B cell (primary cell): ENCODE measurements at regions not wholly inside any gene's neighbourhood (a gene's known extent, or its start where the extent isn't known, plus 50 kb on each side); places are given as distances from the start of the nearest gene placed in this dataset.

Experiments
- ATAC-seq: fragments of 200-7000 bp; cut with Tn5 transposase; one replicate; pipeline ENCODE4 v1.10.0; 2021; ENCODE audit warnings: low read depth, mild to moderate bottlenecking, moderate number of reproducible peaks, moderate library complexity
- CTCF ChIA-PET: fragments of 350-600 bp; sonication (Branson Sonifier 250); formaldehyde crosslinking; loops from one replicate; lab custom pipeline; 2021; ENCODE audit warnings: antibody characterized with exemption, inconsistent platforms; lab: Charles Lee
- POLR2A ChIA-PET: fragments of 350-600 bp; sonication (Branson Sonifier 250); formaldehyde crosslinking; loops from one replicate; lab custom pipeline; 2021; ENCODE audit warnings: antibody characterized with exemption; lab: Charles Lee
- DNase-seq: peaks from one replicate; pipeline ENCODE4 v3.0.0; 2013
- H2AFZ ChIP-seq: 2 replicates; pipeline ENCODE4 v1.6.1; 2012; ENCODE audit warnings: mild to moderate bottlenecking, low read depth, low read length; ENCODE audit not compliant: insufficient read depth, poor library complexity, severe bottlenecking
- H3K27ac ChIP-seq, 2 donors: 1 replicate in 1 of 2; 2 replicates in 1 of 2; pipeline ENCODE4 v1.5.1; 2012 to 2013; ENCODE audit warnings: low read length in 2 of 2, mild to moderate bottlenecking in 2 of 2, moderate library complexity in 1 of 2
- H3K27me3 ChIP-seq, 4 experiments: fragments of 200-600 bp in 1 of 4; sonication (generic) in 1 of 4; replicated peaks in 1 of 4; 1 replicate in 2 of 4; 2 replicates in 2 of 4; pipeline versions ENCODE4 v1.6.1 to v1.7.0; 2013 to 2016; ENCODE audit warnings: low read length in 3 of 4, mild to moderate bottlenecking in 2 of 4, mixed read lengths in 1 of 4, moderate library complexity in 1 of 4; ENCODE audit not compliant: insufficient read depth in 4 of 4, control insufficient read depth in 3 of 4; ENCODE audit errors: control extremely low read depth in 1 of 4
- H3K36me3 ChIP-seq, 2 experiments: replicated peaks in 1 of 2; 1 replicate in 1 of 2; 2 replicates in 1 of 2; pipeline versions ENCODE4 v1.6.1 to v1.7.1; 2013; ENCODE audit warnings: low read length in 1 of 2; ENCODE audit not compliant: insufficient read depth in 2 of 2, control insufficient read depth in 1 of 2; ENCODE audit errors: control extremely low read depth in 1 of 2, extremely low read depth in 1 of 2
- H3K4me1 ChIP-seq, 2 donors: fragments of 200-600 bp in 1 of 2; sonication (generic) in 1 of 2; 1 replicate in 1 of 2; 2 replicates in 1 of 2; pipeline versions ENCODE4 v1.5.1 to v1.6.1; 2013 to 2017; ENCODE audit warnings: low read length in 2 of 2; ENCODE audit not compliant: control insufficient read depth in 2 of 2, insufficient read depth in 2 of 2
- H3K4me2 ChIP-seq: replicated peaks from 2 replicates; pipeline ENCODE3; 2012; ENCODE audit warnings: mild to moderate bottlenecking, low read depth, low read length; ENCODE audit not compliant: poor library complexity, severe bottlenecking
- H3K4me3 ChIP-seq, 5 experiments: fragments of 200-600 bp in 1 of 5; sonication (generic) in 1 of 5; 1 replicate in 3 of 5; 2 replicates in 2 of 5; pipeline versions ENCODE4 v1.5.1 to v1.7.0; 2011 to 2016; ENCODE audit warnings: low read length in 4 of 5, mild to moderate bottlenecking in 4 of 5, low read depth in 2 of 5, control low read depth in 1 of 5, moderate library complexity in 1 of 5; ENCODE audit not compliant: insufficient read depth in 1 of 5; ENCODE audit errors: control extremely low read depth in 1 of 5, extremely low read depth in 1 of 5
- H3K79me2 ChIP-seq: fragments of 200-600 bp; sonication (generic); one replicate; pipeline ENCODE4 v1.6.0; 2016; ENCODE audit warnings: low read length; ENCODE audit not compliant: control insufficient read depth, insufficient read depth
- H3K9ac ChIP-seq: fragments of 200-600 bp; sonication (generic); 2 replicates; pipeline ENCODE4 v1.6.1; 2017; ENCODE audit warnings: mild to moderate bottlenecking, low read length, moderate library complexity
- H3K9me3 ChIP-seq, 3 donors: one replicate each; pipeline versions ENCODE4 v1.6.1 to v1.7.1; 2013; ENCODE audit warnings: low read length in 2 of 3; ENCODE audit not compliant: control insufficient read depth in 2 of 3, insufficient read depth in 1 of 3; ENCODE audit errors: control extremely low read depth in 1 of 3
- H4K20me1 ChIP-seq: 2 replicates; pipeline ENCODE4 v1.6.0; 2012; ENCODE audit warnings: mild to moderate bottlenecking, low read length; ENCODE audit not compliant: insufficient read depth, control insufficient read depth, poor library complexity, severe bottlenecking
- H3K27ac Mint-ChIP-seq: one replicate; pipeline ENCODE4 v1.8.0; 2021; ENCODE audit warnings: mixed read lengths
- H3K27me3 Mint-ChIP-seq: one replicate; pipeline ENCODE4 v1.8.0; 2021; ENCODE audit warnings: mixed read lengths
- H3K4me1 Mint-ChIP-seq: one replicate; pipeline ENCODE4 v1.8.0; 2021; ENCODE audit warnings: mixed read lengths
- H3K4me3 Mint-ChIP-seq: one replicate; pipeline ENCODE4 v1.8.0; 2021; ENCODE audit warnings: mixed read lengths
- H3K9me3 Mint-ChIP-seq: one replicate; pipeline ENCODE4 v1.8.0; 2022; ENCODE audit warnings: mixed read lengths; ENCODE audit not compliant: insufficient read depth
- CTCF ChIP-seq: fragments of 200-600 bp; IDR thresholded peaks from one replicate; pipeline ENCODE4 v1.8.0; 2022; ENCODE audit warnings: antibody characterized with exemption, mild to moderate bottlenecking
- EZH2 ChIP-seq: IDR thresholded peaks from 2 replicates; pipeline ENCODE4 v1.6.1; 2012; ENCODE audit warnings: borderline replicate concordance, low read depth, mild to moderate bottlenecking, moderate library complexity, low read length; ENCODE audit not compliant: insufficient read depth, poor library complexity, severe bottlenecking
- WGBS: methylation state at CpG from one replicate; pipeline ENCODE4 v1.1.5; 2013; ENCODE audit warnings: missing lambda C conversion rate; ENCODE audit not compliant: insufficient coverage; 5-methylcytosine and 5-hydroxymethylcytosine counted together
- intact Hi-C: fragments of 100-400 bp; cut with micrococcal nuclease; formaldehyde crosslinking; loops from one replicate; pipeline ENCODE4 v1.10.0; 2022

- Histone ChIP-seq H3K4me2 (no peak overlapping the region), H3K9me3 (no peaks in the 10 kb centered on the region), H4K20me1 (no peaks in the 10 kb centered on the region), H3K4me3 (no peak overlapping the region), H3K36me3 (no peaks in the 10 kb centered on the region), H3K27me3 (no peaks in the 10 kb centered on the region), H3K4me1 (no peaks in the 10 kb centered on the region), H2AFZ (no peak overlapping the region), H3K9ac (no peak overlapping the region), H3K27ac (no peak overlapping the region), H3K79me2 (no peaks in the 10 kb centered on the region)
- intact Hi-C loops = loop anchor here (5.0 kb wide), 1 partner anchor 620 kb away; no protein-coding TSS in a partner anchor
- H3K9me3 Mint-ChIP-seq = no peaks in the 10 kb centered on the region
- POLR2A ChIA-PET = no interaction called here
- no peak for TF ChIP-seq EZH2
- TF ChIP-seq CTCF = no peak
- H3K27ac Mint-ChIP-seq = no peak overlapping the region
- H3K27me3 Mint-ChIP-seq = peaks cover 15% of the 10 kb centered on the region
- 88% methylated on average over 4 of the region's 8 CpGs for WGBS
- no peak overlapping the region for H3K4me3 Mint-ChIP-seq
- ATAC-seq (no peak), DNase-seq (no peak)
- CTCF ChIA-PET = interaction anchor here (0.7 kb wide), 1 partner anchor 8 kb away, joined by 3 read pairs; no protein-coding TSS in a partner anchor
- H3K4me1 Mint-ChIP-seq = no peaks in the 10 kb centered on the region
These were observed 440.6 kb downstream of the MCTP2 start for GRCh38 chr15:94671858-94672532.

- H3K36me3 ChIP-seq = no peaks in the 10 kb centered on the region
- H3K9me3 ChIP-seq = no peaks in the 10 kb centered on the region
- no peaks in the 10 kb centered on the region for H3K9me3 Mint-ChIP-seq
These were observed 442.4 kb downstream of the MCTP2 start for GRCh38 chr15:94673801-94674200.

More at GRCh38 chr15:94673801-94674200, 442.4 kb downstream of the MCTP2 start:
- H3K27me3 Mint-ChIP-seq = peaks cover 9% of the 10 kb centered on the region
- CTCF ChIA-PET = no interaction called here
- intact Hi-C loops = loop anchor here (5.0 kb wide), 1 partner anchor 618 kb away; no protein-coding TSS in a partner anchor
- Histone ChIP-seq H3K27me3 (no peaks in the 10 kb centered on the region), H2AFZ (no peak overlapping the region), H3K4me3 (no peak overlapping the region), H3K9ac (no peak overlapping the region), H3K79me2 (no peaks in the 10 kb centered on the region), H3K4me2 (no peak overlapping the region), H3K27ac (no peak overlapping the region), H3K4me1 (no peaks in the 10 kb centered on the region), H4K20me1 (no peaks in the 10 kb centered on the region)
- H3K4me3 Mint-ChIP-seq = no peak overlapping the region
- TF ChIP-seq CTCF (no peak), EZH2 (no peak)
- POLR2A ChIA-PET = no interaction called here
- ATAC-seq = no peak
- 61% methylated on average over 5 of the region's 9 CpGs for WGBS
- no peak for DNase-seq
- H3K27ac Mint-ChIP-seq = no peak overlapping the region
- H3K4me1 Mint-ChIP-seq = no peaks in the 10 kb centered on the region
